Spleen (tissue), 7 donors: ENCODE measurements at regions not wholly inside any gene's neighbourhood (a gene's known extent, or its start where the extent isn't known, plus 50 kb on each side); places are given as distances from the start of the nearest gene placed in this dataset.

ENCODE experiments used
- CTCF ChIP-seq, 11 experiments: fragments of 200-600 bp in 7 of 11; fragments of 450-650 bp in 4 of 11; sonication (generic) in 4 of 11; IDR thresholded peaks in 8 of 11; conservative IDR thresholded peaks in 3 of 11; 1 replicate in 7 of 11; 2 replicates in 4 of 11; pipeline versions ENCODE4 v1.4.0 to v1.8.0; 2016 to 2021; ENCODE audit warnings: antibody characterized with exemption in 11 of 11, inconsistent platforms in 4 of 11, mild to moderate bottlenecking in 1 of 11
- POLR2A ChIP-seq, 3 donors: fragments of 450-650 bp; IDR thresholded peaks; one replicate each; pipeline ENCODE4 v1.5.1; 2017; ENCODE audit warnings: antibody characterized with exemption in 3 of 3, mild to moderate bottlenecking in 1 of 3
- POLR2AphosphoS5 ChIP-seq, 3 donors: sonication (generic); formaldehyde crosslinking; IDR thresholded peaks; one replicate each; pipeline ENCODE4 v1.5.1; 2017; ENCODE audit warnings: antibody characterized with exemption in 3 of 3
- donor health status: DM: no; HTN: no; CAD: no; lungs with moderate emphysema.
- donor health status: DM: no; HTN: no; CAD: no.
- donor health status: DM: no; HTN: no; CAD: no.

- TF ChIP-seq CTCF (IDR thresholded peaks at IDR 0.05 in 8 of 11, conservative IDR thresholded peaks at IDR 0.05 in 3 of 11): no peak
- no peak for TF ChIP-seq POLR2AphosphoS5 (IDR thresholded peaks at IDR 0.05)
- TF ChIP-seq POLR2A (IDR thresholded peaks at IDR 0.05): no peak
These were observed 1252.8 kb upstream of the SEL1L start for GRCh38 chr14:82786483-82786880.
